ENCODE measurements at regions not wholly inside any gene's neighbourhood (a gene's known extent, or its start where the extent isn't known, plus 50 kb on each side); places are given as distances from the start of the nearest gene placed in this dataset.

GRCh38 chr2:192775011-192775410 lies 580.3 kb upstream of the TMEFF2 start:
- H3K79me2 ChIP-seq (ENCODE audit: insufficient read depth), result no peaks in the 10 kb centered on the region
- no peak overlapping the region for H3K27ac ChIP-seq (ENCODE audit: low read depth in 2 of 2, low read length in 1 of 2)
- TF ChIP-seq RCOR1 (IDR thresholded peaks at IDR 0.05; ENCODE audit: low read length) (no peak), RAD21 (IDR thresholded peaks at IDR 0.05; ENCODE audit: low read length) (no peak), USF2 (IDR thresholded peaks at IDR 0.05; ENCODE audit: borderline replicate concordance, low read depth, low read length) (no peak), EP300 (IDR thresholded peaks at IDR 0.05; ENCODE audit: borderline replicate concordance in 1 of 2, low read depth in 1 of 2, low read length in 1 of 2) (no peak), USF1 (IDR thresholded peaks at IDR 0.05; ENCODE audit: borderline replicate concordance, low read depth) (no peak), TAF1 (IDR thresholded peaks at IDR 0.05; ENCODE audit: borderline replicate concordance, low read depth, low read length) (no peak), PBX3 (IDR thresholded peaks at IDR 0.05) (no peak)
- no peaks in the 10 kb centered on the region for H3K27me3 ChIP-seq (ENCODE audit: insufficient read depth)
- ChIA-PET CTCF (no interaction called here), POLR2A (no interaction called here)
- no peak overlapping the region for H3K4me3 ChIP-seq (ENCODE audit: low read depth in 2 of 2, low read length in 1 of 2)
- no peak for DNase-seq
- 0 out of 2 replicates have a peak, but pooled peaks cover 5% of the 10 kb centered on the region for H3K9me2 ChIP-seq
- no peaks in the 10 kb centered on the region for H3K36me3 ChIP-seq (replicated peaks in 1 of 2; ENCODE audit: control insufficient read depth in 1 of 2, insufficient read depth in 2 of 2, low read length in 1 of 2)
- WGBS (ENCODE audit: low lambda C conversion rate), result 70% methylated on average over 4 of the region's 4 CpGs
- no peak overlapping the region for H2AFZ ChIP-seq (ENCODE audit: low read depth)
- no peaks in the 10 kb centered on the region for H4K20me1 ChIP-seq (ENCODE audit: insufficient read depth)
- no peaks in the 10 kb centered on the region for H3K4me1 ChIP-seq (ENCODE audit: control insufficient read depth in 1 of 2, insufficient read depth in 2 of 2, low read depth in 1 of 2, low read length in 1 of 2)
- H3K9me3 ChIP-seq, result no peaks in the 10 kb centered on the region
- no peak overlapping the region for H3K4me2 ChIP-seq
- H3K9ac ChIP-seq, result no peak overlapping the region
- H3F3A ChIP-seq (replicated peaks; ENCODE audit: insufficient read depth), result no peaks in the 10 kb centered on the region

GRCh38 chr2:192773044-192773443 lies 578.3 kb upstream of the TMEFF2 start:
- no peak for DNase-seq
- WGBS (ENCODE audit: low lambda C conversion rate), result 33% methylated on average over 2 of the region's 2 CpGs
- Histone ChIP-seq H3K27me3 (ENCODE audit: insufficient read depth) (no peaks in the 10 kb centered on the region), H3K27ac (ENCODE audit: low read depth in 2 of 2, low read length in 1 of 2) (no peak overlapping the region), H3F3A (replicated peaks; ENCODE audit: insufficient read depth) (no peaks in the 10 kb centered on the region), H3K9ac (no peak overlapping the region), H3K4me2 (no peak overlapping the region), H2AFZ (ENCODE audit: low read depth) (no peak overlapping the region), H3K4me3 (ENCODE audit: low read depth in 2 of 2, low read length in 1 of 2) (no peak overlapping the region), H3K36me3 (replicated peaks in 1 of 2; ENCODE audit: control insufficient read depth in 1 of 2, insufficient read depth in 2 of 2, low read length in 1 of 2) (no peaks in the 10 kb centered on the region), H3K9me2 (0 out of 2 replicates have a peak, but pooled peaks cover 5% of the 10 kb centered on the region), H3K4me1 (ENCODE audit: control insufficient read depth in 1 of 2, insufficient read depth in 2 of 2, low read depth in 1 of 2, low read length in 1 of 2) (no peaks in the 10 kb centered on the region), H4K20me1 (ENCODE audit: insufficient read depth) (no peaks in the 10 kb centered on the region), H3K9me3 (no peaks in the 10 kb centered on the region), H3K79me2 (ENCODE audit: insufficient read depth) (no peaks in the 10 kb centered on the region)
- POLR2A ChIA-PET, result no interaction called here
- CTCF ChIA-PET, result interaction anchor here (1.1 kb wide), 1 partner anchor 24 kb away, joined by 3 read pairs; no protein-coding TSS in a partner anchor
- TF ChIP-seq GABPA (IDR thresholded peaks at IDR 0.05; ENCODE audit: low read depth), result no peak
- TF ChIP-seq POLR2AphosphoS5 (IDR thresholded peaks at IDR 0.05; ENCODE audit: low read depth, low read length), result no peak
- TF ChIP-seq TEAD4 (IDR thresholded peaks at IDR 0.05; ENCODE audit: borderline replicate concordance, insufficient read depth), result no peak
- TF ChIP-seq CHD2 (IDR thresholded peaks at IDR 0.05; ENCODE audit: low read length, partially characterized antibody), result no peak
- no peak for TF ChIP-seq USF2 (IDR thresholded peaks at IDR 0.05; ENCODE audit: borderline replicate concordance, low read depth, low read length)
- TF ChIP-seq TCF12 (IDR thresholded peaks at IDR 0.05), result no peak
- no peak for TF ChIP-seq ZBTB33 (IDR thresholded peaks at IDR 0.05; ENCODE audit: borderline replicate concordance, low read depth)
- TF ChIP-seq RAD21 (IDR thresholded peaks at IDR 0.05; ENCODE audit: low read length), result no peak
- TF ChIP-seq FOXM1 (IDR thresholded peaks at IDR 0.05; ENCODE audit: low read depth), result no peak
- no peak for TF ChIP-seq TAF1 (IDR thresholded peaks at IDR 0.05; ENCODE audit: borderline replicate concordance, low read depth, low read length)
- no peak for TF ChIP-seq EZH2phosphoT487 (IDR thresholded peaks at IDR 0.05; ENCODE audit: borderline replicate concordance, low read depth)
- TF ChIP-seq IRF3 (IDR thresholded peaks at IDR 0.05; ENCODE audit: low read depth, low read length), result no peak
- TF ChIP-seq YY1 (IDR thresholded peaks at IDR 0.05; ENCODE audit: low read depth), result no peak
